NAMALWA (cell line): ENCODE measurements at regions not wholly inside any gene's neighbourhood (a gene's known extent, or its start where the extent isn't known, plus 50 kb on each side); places are given as distances from the start of the nearest gene placed in this dataset.

Source experiments
- DNase-seq: peaks from one replicate; pipeline ENCODE4 v3.0.0-alpha.2; 2015; ENCODE audit warnings: low spot score

- no peak for DNase-seq
These were observed 616.6 kb downstream of the METTL4 start for GRCh38 chr18:1954583-1955312.

GRCh38 chr18:1958798-1959197, 612.5 kb downstream of the METTL4 start:
- no peak for DNase-seq

DNA sequence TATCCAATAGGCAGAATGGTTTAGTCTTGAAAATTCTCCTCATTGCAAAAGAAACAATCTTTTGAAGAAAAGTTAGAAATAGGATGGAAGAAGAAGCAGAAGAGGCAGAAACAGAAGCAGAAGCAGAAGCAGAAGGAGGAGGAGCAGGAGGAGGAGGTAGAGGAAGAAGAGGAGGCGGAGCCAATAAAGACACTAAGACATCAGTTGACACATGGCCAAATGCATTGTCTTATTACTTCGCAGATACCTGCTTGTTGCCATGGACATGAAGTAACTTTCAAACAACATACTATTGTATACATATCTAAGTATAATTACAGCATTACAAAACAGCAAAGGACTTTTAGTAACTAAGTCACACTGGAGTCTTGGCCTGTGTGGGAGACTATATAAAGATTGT, 606.3 kb downstream of the METTL4 start:
- no peak for DNase-seq

GRCh38 chr18:1965541-1965940, 605.8 kb downstream of the METTL4 start:
- DNase-seq = no peak

DNA sequence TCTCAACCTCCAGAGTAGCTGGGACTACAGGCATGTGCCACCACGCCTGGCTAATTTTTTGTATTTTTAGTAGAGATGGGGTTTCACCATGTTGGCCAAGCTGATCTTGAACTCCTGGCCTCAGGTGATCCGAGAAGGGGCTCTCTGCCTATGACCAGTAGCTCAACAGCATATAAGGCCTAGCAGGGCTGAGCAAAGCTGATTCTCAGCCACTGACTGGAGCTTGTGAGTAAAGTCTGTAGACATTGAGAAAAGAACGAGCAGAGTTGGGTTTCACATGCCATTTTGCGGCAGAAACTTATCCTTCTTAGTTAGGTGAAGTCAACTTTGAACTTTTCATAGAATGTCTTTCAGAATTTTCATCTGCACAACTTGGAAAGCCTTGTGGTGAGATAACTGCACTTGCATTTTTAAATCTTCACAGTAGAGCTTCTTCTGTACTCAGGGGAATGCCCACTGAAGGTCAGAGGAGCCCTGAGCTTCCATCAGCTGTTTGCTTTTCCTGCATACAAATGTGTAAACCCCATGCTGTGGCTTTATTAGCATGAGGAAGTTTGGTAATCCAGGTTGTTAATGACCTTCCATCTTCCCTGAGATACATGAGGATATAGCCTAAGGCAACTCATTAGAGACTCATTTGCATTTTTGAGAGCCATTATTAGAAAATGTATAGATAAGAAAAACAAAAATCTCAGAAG, 602.4 kb downstream of the METTL4 start:
- no peak for DNase-seq

- no peak for DNase-seq
These were observed 594.8 kb downstream of the METTL4 start for GRCh38 chr18:1976484-1976883.

DNA sequence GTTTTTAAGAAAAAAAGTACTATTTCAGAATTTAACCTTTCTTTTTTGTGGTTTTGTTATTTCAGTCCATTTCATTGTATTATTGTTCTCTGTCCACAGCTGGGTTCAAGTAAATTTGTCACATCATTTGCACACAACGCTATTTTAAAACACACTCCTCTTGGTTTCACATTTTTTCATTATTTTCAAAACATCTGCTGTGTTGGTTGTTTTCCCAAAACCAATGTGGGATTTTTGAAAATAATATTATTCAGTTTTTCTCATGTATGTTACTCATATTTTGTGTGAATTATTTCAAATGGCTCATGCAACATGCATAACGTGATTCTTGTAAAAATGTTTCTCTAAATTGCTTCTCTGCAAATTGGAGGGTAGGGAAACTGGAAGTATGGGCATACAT, 589.2 kb downstream of the METTL4 start:
- DNase-seq = no peak

DNA sequence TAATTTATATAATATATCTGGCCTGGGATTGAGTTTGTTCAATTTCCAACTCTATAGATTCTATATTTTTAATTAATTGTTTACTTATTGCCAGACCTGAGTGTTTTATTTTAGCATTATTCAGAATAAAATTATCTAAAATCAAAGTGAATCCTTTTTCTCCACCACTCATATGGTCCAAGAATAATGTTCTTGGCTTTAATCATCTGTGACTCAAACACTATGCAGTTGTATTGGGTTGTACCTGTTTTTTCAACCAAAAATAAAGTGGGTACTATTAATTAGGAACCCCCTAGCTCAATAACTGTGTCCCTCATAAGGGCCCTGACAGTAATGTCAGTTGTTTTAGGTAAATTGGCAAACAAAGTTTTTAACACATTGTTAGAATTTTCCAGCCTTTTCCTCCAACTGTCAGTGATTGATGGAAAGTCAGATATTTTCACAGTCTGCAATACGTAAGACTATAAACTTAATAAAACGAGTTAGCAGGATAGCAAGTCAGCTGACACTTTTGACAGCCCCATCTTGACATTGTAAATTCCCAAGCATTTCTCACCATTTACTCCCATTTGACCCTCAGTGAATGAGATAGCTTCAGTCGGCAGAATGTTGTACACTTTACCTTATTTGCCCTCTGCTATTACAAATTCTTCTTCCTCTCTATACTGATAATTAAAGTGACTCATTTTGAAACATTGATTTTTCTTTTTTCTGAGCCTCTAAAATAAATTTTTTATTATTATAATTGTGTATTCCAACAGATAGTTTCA, 587.4 kb downstream of the METTL4 start:
- no peak for DNase-seq

- DNase-seq = no peak
These were observed 577.4 kb downstream of the METTL4 start for GRCh38 chr18:1993866-1994265.

DNA sequence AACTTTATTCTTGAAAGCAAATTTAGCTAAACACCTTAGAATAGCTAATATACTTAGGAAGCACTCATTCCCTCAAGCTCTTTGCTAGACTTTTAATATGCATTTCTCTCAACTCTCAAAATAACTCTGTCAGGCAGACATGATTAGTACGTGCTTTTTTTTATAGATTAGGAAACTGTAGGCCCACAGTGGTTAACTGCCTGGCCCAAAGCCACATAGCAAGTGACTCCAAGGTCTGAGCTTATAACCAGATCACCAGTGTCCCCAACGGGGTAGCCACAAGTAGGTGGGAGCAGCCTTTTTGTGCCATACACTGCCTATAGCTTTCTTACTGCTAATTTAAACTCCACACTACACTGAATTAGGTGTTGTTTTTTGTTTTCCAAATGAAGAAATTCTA, 576.8 kb downstream of the METTL4 start:
- DNase-seq = no peak

DNA sequence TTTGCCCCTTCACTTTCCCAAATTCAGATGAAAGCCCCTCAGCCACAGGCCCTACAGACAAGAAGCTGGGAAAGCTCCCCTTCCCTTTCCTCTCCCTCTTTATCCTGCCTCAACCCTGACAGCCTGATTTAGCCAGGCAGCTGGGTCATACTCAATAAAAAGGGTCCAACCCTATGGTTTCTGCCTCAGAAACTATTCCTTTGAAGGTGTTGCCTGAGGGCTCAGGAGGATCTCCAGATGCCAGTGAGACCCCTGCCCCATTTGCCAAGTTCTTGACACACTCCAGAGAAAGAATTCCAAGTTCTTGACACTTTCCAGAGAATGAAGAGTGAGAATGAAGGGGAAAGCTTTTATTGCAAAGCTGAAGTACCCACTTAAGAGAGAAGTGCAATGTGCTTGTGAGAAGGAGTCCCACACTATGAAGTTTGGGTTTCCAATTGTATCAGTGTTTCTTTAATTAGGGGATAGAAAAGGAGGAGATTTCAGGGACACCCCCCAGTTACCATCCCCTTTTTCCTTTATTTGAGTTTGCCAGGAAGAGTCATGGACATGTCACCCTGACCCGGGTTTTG, 576.2 kb downstream of the METTL4 start:
- no peak for DNase-seq

DNA sequence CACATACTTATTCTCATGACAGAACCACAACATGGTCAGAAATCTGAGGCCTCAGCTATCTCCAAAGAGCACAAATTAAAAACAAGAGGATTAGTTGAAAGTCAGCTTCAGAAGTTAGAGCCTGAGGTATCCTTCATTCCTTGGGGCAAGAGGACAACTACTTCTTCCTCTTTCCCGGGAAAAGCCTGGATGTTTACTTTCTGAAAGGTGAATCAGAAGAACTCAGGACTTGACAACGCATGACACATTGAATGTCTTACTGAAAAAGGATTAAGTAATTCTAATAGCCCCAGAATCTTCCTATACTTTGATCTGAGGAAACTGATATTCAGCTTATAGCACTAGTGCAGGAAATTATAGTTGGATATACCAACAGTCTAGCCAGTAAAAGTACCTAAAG, 573.2 kb downstream of the METTL4 start:
- no peak for DNase-seq

DNA sequence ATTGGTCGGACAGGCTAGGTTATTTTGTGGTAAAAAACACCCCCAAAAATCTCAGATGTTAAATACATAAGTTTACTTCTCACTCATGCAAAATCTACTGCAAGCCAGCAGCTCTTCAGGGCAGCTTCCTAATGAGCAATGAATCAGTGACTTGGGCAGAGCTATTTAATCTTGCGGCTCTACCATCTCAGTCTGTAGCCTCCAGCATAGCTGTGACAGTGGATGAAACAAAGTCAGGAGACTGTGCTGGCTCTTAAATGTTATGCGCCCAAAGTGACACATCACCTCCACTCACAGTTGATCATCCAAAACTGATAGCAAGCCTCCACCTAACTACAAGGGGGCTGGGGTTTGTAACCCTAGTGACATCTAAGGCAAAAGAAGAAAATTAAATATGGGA, 571.9 kb downstream of the METTL4 start:
- no peak for DNase-seq

GRCh38 chr18:2002151-2002550, 569.2 kb downstream of the METTL4 start:
- DNase-seq = no peak

DNA sequence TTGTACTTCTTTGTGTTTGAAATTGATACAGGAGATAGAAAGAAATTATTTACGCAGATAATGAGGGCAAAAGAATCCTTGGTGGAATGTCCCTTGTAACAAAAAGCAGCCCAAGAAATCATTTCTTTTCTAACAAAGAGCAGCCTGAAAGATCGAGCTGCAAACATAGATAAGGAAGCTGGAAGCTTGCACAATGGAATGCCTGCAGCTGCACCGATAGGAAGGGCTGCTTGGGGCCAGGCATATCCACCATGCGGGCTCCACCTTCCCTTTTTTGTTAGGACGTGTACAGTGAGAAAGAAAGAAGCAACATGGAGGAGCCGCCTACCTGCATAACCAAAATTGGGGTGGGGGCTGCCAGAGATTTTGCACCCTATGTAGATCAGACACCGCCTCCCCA, 568.7 kb downstream of the METTL4 start:
- DNase-seq = no peak

GRCh38 chr18:2009942-2010697, 561.2 kb downstream of the METTL4 start:
- no peak for DNase-seq

DNA sequence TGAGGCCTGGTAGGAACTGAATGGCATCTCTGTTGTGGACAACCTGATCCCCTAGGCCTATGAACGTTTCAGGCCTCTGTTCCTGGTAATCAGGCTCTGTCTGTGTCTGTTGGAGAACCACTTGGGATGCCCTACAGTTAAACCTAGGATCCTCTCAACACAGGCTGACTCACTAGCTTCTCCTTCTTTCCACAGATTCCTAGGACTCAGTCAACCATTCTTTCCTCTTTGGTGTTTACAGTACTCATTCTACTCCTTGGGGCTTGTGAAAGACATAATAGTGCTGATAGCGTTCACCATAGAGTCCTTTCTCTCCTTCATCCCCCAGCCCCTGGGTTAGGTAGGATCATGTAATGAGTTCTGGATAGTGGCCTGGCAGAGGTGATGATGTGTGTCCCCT, 544.3 kb downstream of the METTL4 start:
- no peak for DNase-seq

DNA sequence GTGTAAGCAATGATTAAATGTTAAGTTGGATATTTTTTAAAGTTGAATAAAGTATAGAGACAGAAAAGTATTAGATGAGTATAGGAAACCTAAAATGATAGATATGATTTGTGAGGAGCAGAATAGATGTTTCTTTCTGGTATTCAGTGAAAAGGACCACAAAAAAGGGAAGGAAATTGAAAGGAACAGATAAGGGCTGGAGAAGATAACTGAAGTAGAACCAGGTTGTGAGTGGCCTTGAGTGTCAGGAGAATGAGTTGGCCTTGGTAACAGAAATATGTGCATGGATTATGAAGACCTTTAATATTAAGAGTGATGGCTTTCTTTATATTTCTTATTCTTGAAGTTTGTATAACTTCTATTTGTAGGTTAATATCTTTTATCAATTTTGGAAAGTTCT, 543.5 kb downstream of the METTL4 start:
- no peak for DNase-seq

DNA sequence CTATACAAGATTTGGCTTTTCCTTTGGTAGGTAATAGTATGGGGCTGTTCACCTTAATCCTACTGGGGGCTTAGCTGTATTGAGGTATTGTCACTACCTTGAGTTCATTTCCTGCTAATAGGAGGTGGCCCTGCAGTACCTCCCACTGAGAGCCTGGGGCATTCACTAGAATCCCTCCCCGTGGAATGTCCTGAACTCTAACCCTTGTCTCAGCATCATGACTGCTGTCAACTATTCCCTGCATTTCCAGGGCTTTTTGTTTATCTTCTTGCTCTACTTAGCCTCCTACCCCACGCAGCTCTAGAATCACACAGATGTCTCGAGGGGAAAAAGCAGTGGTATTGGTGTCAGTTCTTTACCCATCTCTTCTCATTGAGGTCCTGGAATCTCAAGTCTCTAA, 542.3 kb downstream of the METTL4 start:
- no peak for DNase-seq

DNA sequence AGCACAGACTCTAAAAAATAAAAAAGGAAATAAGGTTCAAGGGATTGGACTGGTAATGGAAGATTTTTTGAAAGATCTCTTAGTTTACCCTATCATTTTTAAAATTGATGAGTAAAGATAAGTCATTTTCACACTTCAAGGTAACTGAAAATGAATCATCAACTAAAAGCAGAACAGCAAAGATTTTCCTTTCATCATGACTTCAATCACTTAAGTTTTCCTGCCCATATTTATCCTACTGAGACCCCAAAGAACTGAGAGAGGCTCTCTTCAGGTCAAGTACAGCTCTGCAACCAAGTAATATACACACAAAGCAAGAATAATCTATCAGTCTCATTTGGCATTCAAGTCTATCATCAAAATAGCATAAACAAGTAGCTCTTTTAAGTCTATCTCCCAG, 540.7 kb downstream of the METTL4 start:
- no peak for DNase-seq

DNA sequence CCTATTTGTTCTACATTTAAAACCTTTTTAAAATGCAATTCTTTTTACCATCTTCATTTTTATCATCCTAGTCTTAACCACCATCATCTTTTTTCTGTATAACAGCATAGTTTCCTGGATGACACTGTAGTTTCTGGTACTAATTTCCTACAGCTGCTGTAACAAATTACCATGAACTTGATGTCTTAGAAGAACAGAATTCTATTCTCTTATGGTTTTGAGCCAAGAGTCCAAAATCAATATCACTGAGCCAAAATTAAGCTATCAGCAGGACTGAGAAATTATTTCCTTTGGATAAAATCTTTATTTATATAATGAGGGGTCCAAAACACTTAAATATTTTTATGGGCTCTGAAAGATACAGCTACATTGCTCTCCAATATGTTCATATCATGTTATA, 539.3 kb downstream of the METTL4 start:
- no peak for DNase-seq

- DNase-seq = no peak
These were observed 536.2 kb downstream of the METTL4 start for GRCh38 chr18:2035056-2035455.
